ENCODE measurements at regions not wholly inside any gene's neighbourhood (a gene's known extent, or its start where the extent isn't known, plus 50 kb on each side); places are given as distances from the start of the nearest gene placed in this dataset.
"Not testable (repeated sequence)": the region's sequence is repeated elsewhere in the genome, so short reads cannot be mapped to it uniquely, and the experiment has no call there.

DNA sequence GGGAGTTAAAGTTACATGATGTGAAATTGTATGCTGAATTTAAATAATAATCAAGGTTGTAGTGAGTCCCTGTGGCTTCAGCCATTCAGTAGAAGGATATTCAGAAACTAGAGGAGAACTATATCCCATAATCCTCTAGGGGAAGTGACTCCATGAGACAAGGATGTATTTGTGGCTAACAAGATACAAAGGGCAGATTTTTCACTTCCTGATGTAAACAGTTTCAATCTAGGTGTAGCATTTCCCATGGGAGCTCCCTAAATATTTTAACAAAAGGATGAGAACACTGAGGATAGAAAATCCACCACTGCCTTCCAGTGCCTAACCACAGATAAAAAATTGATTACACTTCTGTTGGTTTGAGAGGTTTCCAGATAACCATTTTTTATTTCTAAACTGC, 435.4 kb upstream of the TENM3 start:
- Histone ChIP-seq H3K36me3 (no peaks in the 10 kb centered on the region), H3K27me3 (no peaks in the 10 kb centered on the region), H3K4me3 (no peak overlapping the region), H3K9me3 (no peaks in the 10 kb centered on the region)
- DNase-seq = no peak

DNA sequence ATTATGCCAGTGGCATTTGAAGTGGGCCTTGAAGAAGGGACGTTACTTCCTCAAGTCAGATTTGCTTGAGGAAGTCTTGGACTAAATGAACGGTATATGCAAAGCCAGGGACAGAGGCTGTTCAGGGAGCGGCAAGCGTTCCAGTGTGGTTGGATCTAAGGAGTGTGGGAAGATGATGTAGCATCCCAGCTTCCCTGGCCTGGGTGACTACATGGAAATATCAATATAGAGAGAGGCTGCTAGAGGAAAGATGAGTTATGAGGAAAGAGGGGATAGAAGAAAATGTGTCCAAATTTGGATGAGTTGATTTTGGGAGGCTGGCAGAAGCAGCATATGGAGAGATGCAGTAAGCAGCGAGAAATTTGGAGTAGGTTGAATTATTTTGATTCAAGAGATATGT, 432.5 kb upstream of the TENM3 start:
- Histone ChIP-seq H3K9me3 (no peaks in the 10 kb centered on the region), H3K4me3 (no peak overlapping the region), H3K27me3 (no peaks in the 10 kb centered on the region), H3K36me3 (no peaks in the 10 kb centered on the region)
- DNase-seq = no peak

DNA sequence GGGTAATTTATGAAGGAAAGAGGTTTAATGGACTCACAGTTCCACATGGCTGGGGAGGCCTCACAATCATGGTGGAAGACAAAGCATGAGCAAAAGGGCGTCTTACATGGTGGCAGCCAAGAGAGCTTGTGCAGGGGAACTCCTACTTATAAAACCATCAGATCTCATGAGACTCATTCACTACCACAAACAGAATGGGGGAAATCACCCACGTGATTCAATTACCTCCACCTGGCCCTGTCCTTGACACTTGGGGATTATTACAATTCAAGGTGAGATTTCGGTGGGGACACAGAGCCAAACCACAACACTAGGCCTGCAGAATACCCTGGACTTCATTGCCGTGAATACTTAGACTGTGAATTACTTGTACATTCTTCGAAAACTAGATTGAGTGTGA, 431.7 kb upstream of the TENM3 start:
- DNase-seq, H3K36me3 ChIP-seq, H3K4me3 ChIP-seq, H3K9me3 ChIP-seq, H3K27me3 ChIP-seq: not testable (repeated sequence)

DNA sequence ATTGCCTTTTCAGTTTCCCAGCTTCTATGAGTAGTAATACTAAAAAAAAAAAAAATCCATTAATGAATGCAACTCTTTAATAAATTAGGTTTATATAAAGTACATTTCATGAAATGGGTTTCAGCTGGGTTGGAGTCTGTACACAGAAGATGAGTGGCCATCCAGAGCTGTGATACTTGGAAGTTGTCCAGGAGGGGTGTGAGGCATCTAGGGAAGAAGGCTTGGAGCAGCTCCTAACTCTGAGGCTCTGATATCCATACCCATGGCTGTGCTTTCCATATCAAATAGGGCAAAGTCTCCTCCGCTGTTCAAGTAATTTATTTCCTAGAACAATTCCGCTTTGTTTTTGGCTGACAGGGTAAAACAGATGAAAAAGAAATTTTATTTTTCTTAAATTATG, 423.3 kb upstream of the TENM3 start:
- Histone ChIP-seq H3K36me3 (no peaks in the 10 kb centered on the region), H3K27me3 (no peaks in the 10 kb centered on the region), H3K9me3 (no peaks in the 10 kb centered on the region), H3K4me3 (no peak overlapping the region)
- no peak for DNase-seq

DNA sequence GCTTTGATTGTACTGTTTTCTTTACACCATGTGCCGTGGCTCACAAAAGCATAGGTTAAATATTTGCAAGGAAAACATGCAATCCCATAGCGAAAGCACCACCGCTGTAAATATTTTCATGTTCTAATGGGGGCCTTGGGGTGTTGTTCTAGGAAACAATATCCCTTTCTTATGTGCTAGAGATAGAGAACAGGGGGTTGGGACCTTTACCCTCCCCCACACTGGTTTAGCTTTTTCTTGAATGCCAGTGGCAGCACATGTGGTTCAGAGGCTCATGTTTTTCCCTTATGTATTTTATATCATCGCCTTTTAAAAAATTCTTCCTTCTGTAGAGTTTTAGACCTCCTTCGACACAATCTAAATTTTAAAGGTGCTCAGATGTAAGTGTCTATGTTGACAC, 422.6 kb upstream of the TENM3 start:
- no peak for DNase-seq
- Histone ChIP-seq H3K36me3 (no peaks in the 10 kb centered on the region), H3K27me3 (no peaks in the 10 kb centered on the region), H3K4me3 (no peak overlapping the region), H3K9me3 (no peaks in the 10 kb centered on the region)

DNA sequence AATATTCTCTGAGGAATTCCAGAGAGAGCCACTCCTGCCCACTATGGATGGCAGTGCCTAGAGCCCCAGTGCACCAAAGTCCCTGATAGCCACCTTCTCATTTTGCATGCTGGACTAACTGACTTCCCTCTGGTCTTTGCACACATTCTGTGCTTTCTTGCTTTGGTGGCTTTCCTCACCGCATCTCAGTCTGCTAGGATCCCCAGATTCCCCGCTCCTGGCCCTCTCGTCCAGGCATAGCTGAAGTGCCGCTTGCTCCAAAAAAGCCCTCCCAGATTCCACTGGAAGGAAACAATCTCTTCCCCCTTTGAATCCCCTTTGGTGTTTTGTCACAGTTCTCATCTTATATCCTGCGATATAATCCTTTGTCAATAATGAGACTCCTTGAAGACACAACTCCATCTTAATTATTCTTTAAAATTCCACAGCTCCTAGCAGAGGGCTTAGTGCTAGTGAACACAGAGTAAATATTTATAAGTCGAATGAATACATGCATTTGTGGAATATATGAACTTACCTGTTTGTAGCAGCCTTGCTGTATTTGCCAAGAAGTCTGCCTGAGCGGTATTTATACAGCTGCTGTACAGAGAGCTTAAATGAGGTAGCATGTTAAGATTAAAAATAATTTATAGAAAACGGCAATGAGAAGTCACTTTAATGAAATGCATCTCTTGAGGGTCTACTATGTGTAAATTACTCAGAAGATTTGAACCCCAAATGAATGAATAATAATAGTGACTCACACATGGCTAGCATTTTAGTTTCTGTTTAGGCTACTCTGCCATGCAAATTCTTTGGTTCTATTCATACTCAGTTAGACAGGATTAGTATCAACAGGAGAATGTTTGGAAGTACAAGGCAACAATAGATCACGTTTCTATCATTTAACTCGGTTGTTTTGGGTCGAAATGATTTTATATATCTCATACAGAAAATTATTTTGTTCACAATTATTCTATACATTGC, 421.9 kb upstream of the TENM3 start:
- DNase-seq = no peak

DNA sequence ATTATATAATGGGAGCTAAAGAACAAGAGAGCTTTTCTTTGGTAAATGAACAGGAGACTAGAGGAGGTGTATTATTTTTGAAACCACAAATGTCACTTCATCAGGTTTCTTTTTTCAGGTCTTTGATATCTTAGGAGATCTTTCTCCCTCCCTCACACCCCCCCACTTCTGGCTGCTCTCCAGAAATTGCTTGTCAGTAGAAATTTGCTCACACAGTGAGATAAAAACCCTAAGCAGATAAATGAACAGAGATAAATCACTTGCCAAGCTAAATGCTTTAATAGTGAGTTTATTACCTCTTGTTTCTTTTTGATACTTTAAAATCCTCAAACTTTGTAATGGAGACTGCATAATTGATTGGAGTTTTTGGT, 421.2 kb upstream of the TENM3 start:
- Histone ChIP-seq H3K4me3 (no peak overlapping the region), H3K9me3 (no peaks in the 10 kb centered on the region), H3K27me3 (no peaks in the 10 kb centered on the region), H3K36me3 (no peaks in the 10 kb centered on the region)
- DNase-seq = no peak

More for the DNA sequence above, 421.9 kb upstream of the TENM3 start:
- no peaks in the 10 kb centered on the region for H3K36me3 ChIP-seq
- H3K27me3 ChIP-seq = no peaks in the 10 kb centered on the region
- H3K9me3 ChIP-seq = no peaks in the 10 kb centered on the region
- H3K4me3 ChIP-seq = no peak overlapping the region

DNA sequence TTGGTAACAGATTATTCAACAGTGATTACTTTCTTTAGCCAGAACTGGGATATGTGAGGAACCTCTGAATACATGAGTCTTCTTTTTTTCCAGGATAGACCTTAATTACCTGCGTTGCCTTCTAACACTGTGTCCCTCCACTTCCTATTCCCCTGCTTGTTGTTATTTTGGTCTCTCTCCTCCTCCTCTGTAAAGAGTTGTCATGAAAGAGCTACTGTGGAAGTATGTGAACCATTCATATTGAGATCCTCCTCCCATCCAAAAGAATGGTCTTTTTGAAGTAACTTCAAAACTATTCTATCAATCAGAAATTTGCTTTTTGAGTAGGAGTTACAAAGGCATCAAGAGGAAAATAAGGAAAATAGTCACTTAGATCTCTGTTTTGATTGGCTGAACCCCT, 420.0 kb upstream of the TENM3 start:
- no peak for DNase-seq
- Histone ChIP-seq H3K9me3 (no peaks in the 10 kb centered on the region), H3K27me3 (no peaks in the 10 kb centered on the region), H3K4me3 (no peak overlapping the region), H3K36me3 (no peaks in the 10 kb centered on the region)

DNA sequence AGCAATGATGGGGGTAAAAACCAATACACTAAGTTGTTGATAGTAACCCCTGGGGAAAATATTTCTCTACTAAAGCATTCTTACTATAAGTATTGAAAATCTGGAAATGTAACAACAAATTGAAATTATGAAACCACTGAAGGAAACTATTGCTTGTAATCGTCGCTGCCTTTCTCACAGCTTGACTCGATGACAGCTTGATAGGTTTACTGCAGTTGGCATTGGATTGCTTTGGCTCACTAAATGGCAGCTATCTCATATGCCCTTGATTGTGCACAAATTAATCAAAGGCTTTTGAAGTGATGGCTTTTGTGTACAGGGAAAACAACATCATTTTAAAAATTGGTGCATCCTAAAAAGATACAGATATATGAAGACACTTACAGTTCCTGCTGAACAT, 419.6 kb upstream of the TENM3 start:
- Histone ChIP-seq H3K9me3 (no peaks in the 10 kb centered on the region), H3K36me3 (no peaks in the 10 kb centered on the region)

DNA sequence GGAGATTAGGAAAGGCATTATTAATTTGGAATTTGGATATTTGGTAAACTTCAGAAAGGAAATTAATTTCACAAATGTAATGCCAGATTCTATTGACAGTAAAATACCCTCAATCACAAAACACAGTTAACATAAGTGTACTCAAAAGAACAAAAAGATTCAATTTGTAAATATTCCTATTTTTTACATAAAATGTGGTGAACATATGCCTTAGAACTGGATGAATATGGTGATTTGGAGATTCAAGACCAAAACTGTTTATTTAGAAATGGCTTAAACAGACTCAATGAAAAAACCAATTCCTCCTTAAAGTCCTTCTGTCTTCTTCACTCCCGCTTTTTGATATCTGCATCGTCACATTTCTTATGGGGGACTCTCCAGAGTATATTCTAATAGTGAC, 417.6 kb upstream of the TENM3 start:
- H3K9me3 ChIP-seq = no peaks in the 10 kb centered on the region
- H3K27me3 ChIP-seq = no peaks in the 10 kb centered on the region
- no peak for DNase-seq
- no peaks in the 10 kb centered on the region for H3K36me3 ChIP-seq
- H3K4me3 ChIP-seq = no peak overlapping the region

More for the DNA sequence above, 419.6 kb upstream of the TENM3 start:
- H3K27me3 ChIP-seq = no peaks in the 10 kb centered on the region
- H3K4me3 ChIP-seq = no peak overlapping the region
- DNase-seq = no peak

DNA sequence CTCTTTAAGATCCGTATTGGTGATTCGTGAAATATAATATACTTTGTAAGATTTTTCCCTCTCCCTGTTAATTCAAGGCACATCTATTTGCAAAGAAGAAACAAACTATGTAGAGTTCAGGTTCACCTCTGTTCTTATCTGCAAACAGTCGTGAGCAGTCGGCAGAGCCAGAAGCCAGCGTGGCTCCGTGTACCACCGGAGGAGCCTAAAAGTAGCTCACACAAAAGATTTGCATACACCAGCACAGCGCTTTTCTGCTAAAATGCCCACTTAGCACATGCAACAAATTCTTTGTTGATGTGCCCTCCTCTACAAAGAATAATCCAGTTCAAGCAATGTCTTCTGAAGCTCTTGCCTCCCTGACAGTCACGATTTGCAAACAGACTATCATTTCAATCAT, 416.0 kb upstream of the TENM3 start:
- no peaks in the 10 kb centered on the region for H3K36me3 ChIP-seq
- H3K9me3 ChIP-seq = no peaks in the 10 kb centered on the region
- no peaks in the 10 kb centered on the region for H3K27me3 ChIP-seq
- no peak for DNase-seq
- no peak overlapping the region for H3K4me3 ChIP-seq

DNA sequence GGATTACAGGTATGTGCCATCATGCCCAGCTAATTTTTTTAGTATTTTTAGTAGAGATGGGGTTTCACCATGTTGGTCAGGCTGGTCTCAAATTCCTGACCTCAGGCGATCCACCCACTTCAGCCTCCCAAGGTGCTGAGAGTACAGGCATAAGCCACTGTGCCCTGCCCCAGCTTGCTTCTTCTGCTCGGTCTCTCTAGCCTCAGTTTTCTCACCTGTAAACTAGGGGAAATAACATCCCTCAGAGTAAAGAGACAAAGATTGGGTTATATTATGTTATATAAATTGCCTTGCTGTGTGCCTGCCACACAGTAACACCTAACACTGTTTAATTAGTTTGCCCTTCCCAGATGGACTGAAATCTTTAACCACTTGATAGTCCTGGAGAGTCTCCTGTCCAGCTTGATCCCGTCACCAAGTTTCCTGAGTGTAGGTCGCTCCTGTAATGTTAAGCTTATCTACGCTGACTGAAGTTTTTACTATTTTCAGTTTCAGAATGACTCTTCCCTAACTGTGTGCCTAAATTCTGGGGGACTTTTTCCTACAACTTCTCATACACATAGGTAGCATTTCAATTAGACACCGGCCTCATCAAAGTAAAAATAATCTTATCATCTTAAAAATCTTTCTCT, 412.7 kb upstream of the TENM3 start:
- DNase-seq = no peak
- H3K9me3 ChIP-seq = no peaks in the 10 kb centered on the region
- H3K27me3 ChIP-seq = no peaks in the 10 kb centered on the region
- H3K36me3 ChIP-seq = no peaks in the 10 kb centered on the region
- no peak overlapping the region for H3K4me3 ChIP-seq

DNA sequence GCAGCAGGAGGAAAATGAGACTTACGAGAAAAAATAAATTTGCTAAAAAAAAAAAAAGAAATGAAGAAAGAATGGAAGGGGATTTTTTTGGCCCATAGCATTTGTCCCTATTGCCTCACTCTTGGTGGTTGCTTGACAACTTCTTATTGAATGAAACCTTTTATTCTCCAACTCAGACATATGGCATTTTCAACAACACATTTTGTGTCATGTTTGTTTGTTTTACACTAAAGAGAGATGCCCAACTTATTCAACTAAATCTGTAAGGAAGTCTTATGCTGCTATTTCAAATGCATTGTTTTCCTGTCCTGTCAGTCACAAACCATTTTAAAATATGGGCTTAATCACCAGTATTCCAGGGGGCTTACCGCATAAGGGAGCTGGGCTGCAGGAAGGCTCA, 409.1 kb upstream of the TENM3 start:
- no peaks in the 10 kb centered on the region for H3K27me3 ChIP-seq
- no peaks in the 10 kb centered on the region for H3K36me3 ChIP-seq
- no peak overlapping the region for H3K4me3 ChIP-seq
- H3K9me3 ChIP-seq = no peaks in the 10 kb centered on the region
- DNase-seq = no peak

DNA sequence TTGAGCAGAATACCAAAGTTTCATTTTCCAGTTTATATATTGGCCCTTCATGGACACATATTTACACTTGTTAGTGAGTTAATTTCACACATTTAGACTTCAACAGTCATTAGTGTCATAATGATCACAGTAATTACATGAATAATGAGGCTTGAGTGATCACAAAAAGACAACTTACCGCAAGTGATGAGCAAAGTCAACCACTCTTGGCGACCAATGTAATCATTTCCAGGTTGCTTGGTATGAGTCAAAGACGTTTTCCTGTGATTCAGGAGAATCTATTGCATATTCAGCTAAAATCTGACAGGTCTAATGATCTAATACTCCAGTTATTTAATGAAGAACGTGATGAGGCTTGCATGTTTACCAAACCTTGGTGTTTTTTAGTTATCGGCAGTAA, 407.9 kb upstream of the TENM3 start:
- no peak overlapping the region for H3K4me3 ChIP-seq
- H3K36me3 ChIP-seq = no peaks in the 10 kb centered on the region
- no peak for DNase-seq
- H3K9me3 ChIP-seq = no peaks in the 10 kb centered on the region
- no peaks in the 10 kb centered on the region for H3K27me3 ChIP-seq

DNA sequence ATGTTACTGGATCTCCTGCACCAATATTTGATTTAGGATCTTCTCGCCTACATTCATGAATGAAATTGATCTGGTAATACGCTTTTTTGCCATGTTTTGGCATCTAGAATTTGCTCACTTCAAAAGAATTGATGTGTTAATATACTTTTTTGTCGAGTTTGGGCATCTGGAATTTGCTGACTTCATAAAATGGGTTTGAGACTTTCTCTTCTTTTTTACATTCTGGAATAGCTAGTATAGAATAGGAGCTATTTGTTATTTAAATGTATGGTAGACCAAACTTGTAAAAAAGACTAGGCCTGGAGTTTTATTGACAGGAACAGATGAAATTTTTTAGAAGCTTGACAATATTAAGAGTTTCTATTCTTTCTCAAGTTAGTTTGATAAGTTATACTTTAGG, 404.9 kb upstream of the TENM3 start:
- Histone ChIP-seq H3K36me3 (no peaks in the 10 kb centered on the region), H3K4me3 (no peak overlapping the region), H3K9me3 (no peaks in the 10 kb centered on the region), H3K27me3 (no peaks in the 10 kb centered on the region)
- no peak for DNase-seq

DNA sequence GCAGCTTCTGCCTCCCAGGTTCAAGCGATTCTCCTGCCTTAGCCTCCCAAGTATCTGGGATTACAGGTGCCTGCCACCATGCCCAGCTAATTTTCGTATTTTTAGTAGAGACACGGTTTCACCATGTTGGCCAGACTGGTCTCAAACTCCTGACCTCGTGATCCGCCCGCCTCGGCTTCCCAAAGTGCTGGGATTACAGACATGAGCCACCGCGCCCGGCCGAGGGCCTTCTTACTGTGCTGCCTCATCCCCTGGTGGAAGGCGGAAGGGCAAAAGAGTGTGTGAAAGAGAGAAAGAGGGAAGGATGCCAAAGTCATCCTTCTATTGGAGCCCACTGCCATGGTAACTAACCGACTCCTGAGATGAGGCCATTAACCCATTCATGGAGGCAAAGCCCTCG, 399.4 kb upstream of the TENM3 start:
- not testable (repeated sequence) for H3K27me3 ChIP-seq, H3K4me3 ChIP-seq, H3K9me3 ChIP-seq, DNase-seq, H3K36me3 ChIP-seq

DNA sequence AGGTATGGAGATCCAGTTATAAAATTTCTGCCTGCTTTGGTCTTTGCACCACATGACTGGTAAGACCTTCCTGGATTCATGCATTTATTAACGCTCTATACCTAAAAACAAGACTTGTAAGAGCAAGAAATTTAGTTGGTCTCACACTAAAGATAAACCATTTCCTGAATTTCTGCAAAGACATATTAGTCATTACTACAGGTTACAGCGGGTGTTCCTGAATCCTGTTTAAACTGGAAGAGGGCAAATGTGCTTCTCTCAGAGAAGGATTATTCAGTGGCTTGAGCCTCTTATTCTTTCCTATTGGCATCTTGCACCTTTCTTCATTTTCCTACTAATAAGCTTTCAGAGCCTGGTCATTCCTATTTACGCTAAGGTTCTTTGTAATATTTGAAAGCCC, 397.6 kb upstream of the TENM3 start:
- Histone ChIP-seq H3K27me3 (no peaks in the 10 kb centered on the region), H3K9me3 (no peaks in the 10 kb centered on the region), H3K4me3 (no peak overlapping the region), H3K36me3 (no peaks in the 10 kb centered on the region)
- DNase-seq = no peak

DNA sequence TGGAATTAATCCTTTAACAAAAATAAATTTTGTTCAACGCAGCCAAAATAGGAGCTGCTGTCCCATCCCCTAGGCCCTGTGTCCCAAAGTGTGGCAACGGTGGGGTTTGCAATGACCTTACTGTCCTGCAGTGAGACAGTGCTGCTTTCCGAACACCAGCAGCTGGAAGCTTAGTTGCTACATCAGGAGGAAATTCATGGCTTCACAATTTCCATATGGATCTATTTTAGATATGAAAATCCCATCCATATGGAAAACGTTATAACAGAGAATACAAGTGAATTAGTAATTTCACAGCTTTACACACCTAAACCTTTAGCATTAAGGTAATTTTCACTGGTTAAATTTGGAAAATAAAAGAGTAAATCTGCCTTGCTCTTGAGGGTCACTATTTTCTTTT, 396.3 kb upstream of the TENM3 start:
- H3K27me3 ChIP-seq = no peaks in the 10 kb centered on the region
- DNase-seq = no peak
- H3K4me3 ChIP-seq = no peak overlapping the region
- H3K9me3 ChIP-seq = no peaks in the 10 kb centered on the region
- no peaks in the 10 kb centered on the region for H3K36me3 ChIP-seq

Measured in MG63 (cell line).